DOHH2 (cell line): ENCODE measurements at regions not wholly inside any gene's neighbourhood (a gene's known extent, or its start where the extent isn't known, plus 50 kb on each side); places are given as distances from the start of the nearest gene placed in this dataset.

Source experiments
- H3F3A ChIP-seq: fragments of 200-600 bp; sonication (generic), shearing (Covaris generic); 2 replicates; pipeline ENCODE4 v1.6.0; 2016; ENCODE audit warnings: antibody characterized with exemption, mild to moderate bottlenecking; ENCODE audit not compliant: control insufficient read depth, insufficient read depth
- H3K27ac ChIP-seq: fragments of 200-600 bp; sonication (generic); 2 replicates; pipeline ENCODE4 v1.5.1; 2014; ENCODE audit warnings: low read depth, mild to moderate bottlenecking, low read length, moderate library complexity
- H3K27me3 ChIP-seq: fragments of 200-600 bp; sonication (generic); 2 replicates; pipeline ENCODE4 v1.6.1; 2014; ENCODE audit warnings: mild to moderate bottlenecking, low read length, mixed read lengths; ENCODE audit not compliant: control insufficient read depth
- H3K36me3 ChIP-seq: fragments of 200-600 bp; sonication (generic); 2 replicates; pipeline ENCODE4 v1.6.1; 2014; ENCODE audit warnings: mild to moderate bottlenecking, low read length, moderate library complexity, mixed read lengths; ENCODE audit not compliant: control insufficient read depth
- H3K4me1 ChIP-seq: fragments of 200-600 bp; sonication (generic); 2 replicates; pipeline ENCODE4 v1.6.1; 2014; ENCODE audit warnings: mild to moderate bottlenecking, low read length, mixed read lengths; ENCODE audit not compliant: control insufficient read depth
- H3K4me2 ChIP-seq: fragments of 200-600 bp; sonication (generic); 2 replicates; pipeline ENCODE4 v1.6.0; 2014; ENCODE audit warnings: mild to moderate bottlenecking, low read length, moderate library complexity
- H3K4me3 ChIP-seq: fragments of 200-600 bp; sonication (generic); 2 replicates; pipeline ENCODE4 v1.5.1; 2014; ENCODE audit warnings: mild to moderate bottlenecking, low read length, mixed read lengths
- H3K79me2 ChIP-seq: fragments of 200-600 bp; sonication (generic); 2 replicates; pipeline ENCODE4 v1.6.1; 2014; ENCODE audit warnings: mild to moderate bottlenecking, low read length, mixed read lengths; ENCODE audit not compliant: control insufficient read depth
- H3K9me2 ChIP-seq: fragments of 200-600 bp; sonication (generic); replicated peaks from 2 replicates; pipeline ENCODE4 v1.6.1; 2014; ENCODE audit warnings: mild to moderate bottlenecking, low read length, mixed read lengths; ENCODE audit not compliant: control insufficient read depth
- H3K9me3 ChIP-seq: fragments of 200-600 bp; sonication (generic); 2 replicates; pipeline ENCODE4 v1.6.1; 2014; ENCODE audit warnings: antibody characterized with exemption, low read length, mixed read lengths; ENCODE audit not compliant: control insufficient read depth, insufficient read depth
- H4K20me1 ChIP-seq: fragments of 200-600 bp; sonication (generic); 2 replicates; pipeline ENCODE4 v1.6.0; 2014; ENCODE audit warnings: low read depth, mild to moderate bottlenecking, antibody characterized with exemption, low read length, moderate library complexity; ENCODE audit not compliant: control insufficient read depth, insufficient read depth
- CTCF ChIP-seq: fragments of 200-600 bp; sonication (generic); IDR thresholded peaks from one replicate; pipeline ENCODE4 v1.5.1; 2014; ENCODE audit warnings: antibody characterized with exemption, mild to moderate bottlenecking, low read depth, low read length; ENCODE audit not compliant: poor library complexity, severe bottlenecking
- EZH2phosphoT487 ChIP-seq: fragments of 200-600 bp; sonication (generic); IDR thresholded peaks from 2 replicates; pipeline ENCODE4 v1.6.1; 2017; ENCODE audit warnings: borderline replicate concordance, mild to moderate bottlenecking, antibody characterized with exemption, low read length, moderate library complexity, mixed read lengths

- Histone ChIP-seq H3K9me2 (no peaks in the 10 kb centered on the region), H3K27ac (no peak overlapping the region), H3K27me3 (no peaks in the 10 kb centered on the region), H3K4me1 (no peaks in the 10 kb centered on the region), H3K4me2 (no peak overlapping the region), H3F3A (no peaks in the 10 kb centered on the region), H3K79me2 (no peaks in the 10 kb centered on the region), H3K36me3 (no peaks in the 10 kb centered on the region), H3K4me3 (no peak overlapping the region), H4K20me1 (no peaks in the 10 kb centered on the region), H3K9me3 (no peaks in the 10 kb centered on the region)
- TF ChIP-seq CTCF: no peak
- TF ChIP-seq EZH2phosphoT487: no peak
These were observed 331.7 kb upstream of the HTR2C start for GRCh38 chrX:114252186-114252585.

DNA sequence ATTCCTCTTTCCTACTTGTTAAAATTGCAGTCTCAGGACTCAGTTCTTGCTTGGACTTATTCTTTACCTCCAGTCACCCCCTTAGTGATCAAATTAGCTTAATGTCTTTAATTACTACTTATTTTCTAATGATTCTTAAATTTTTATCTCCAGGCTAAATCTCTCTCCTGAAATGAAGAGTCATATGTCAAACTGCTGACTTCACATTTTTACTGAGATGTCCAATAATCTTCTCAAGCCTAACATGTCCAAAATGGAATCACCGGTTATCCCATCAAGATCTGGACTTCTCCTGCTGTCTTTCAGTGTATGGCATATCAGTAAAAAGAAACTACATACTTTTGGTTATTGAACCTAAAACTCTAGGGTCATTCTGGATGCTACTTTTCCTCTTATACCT, 332.3 kb upstream of the HTR2C start:
- no peaks in the 10 kb centered on the region for H3F3A ChIP-seq
- no peak overlapping the region for H3K4me2 ChIP-seq
- no peaks in the 10 kb centered on the region for H3K27me3 ChIP-seq
- H3K9me2 ChIP-seq: no peaks in the 10 kb centered on the region
- TF ChIP-seq CTCF: no peak
- no peak for TF ChIP-seq EZH2phosphoT487
- H3K36me3 ChIP-seq: no peaks in the 10 kb centered on the region
- H3K4me3 ChIP-seq: no peak overlapping the region
- H3K4me1 ChIP-seq: no peaks in the 10 kb centered on the region
- H3K9me3 ChIP-seq: no peaks in the 10 kb centered on the region
- no peaks in the 10 kb centered on the region for H3K79me2 ChIP-seq
- H3K27ac ChIP-seq: no peak overlapping the region
- H4K20me1 ChIP-seq: no peaks in the 10 kb centered on the region

DNA sequence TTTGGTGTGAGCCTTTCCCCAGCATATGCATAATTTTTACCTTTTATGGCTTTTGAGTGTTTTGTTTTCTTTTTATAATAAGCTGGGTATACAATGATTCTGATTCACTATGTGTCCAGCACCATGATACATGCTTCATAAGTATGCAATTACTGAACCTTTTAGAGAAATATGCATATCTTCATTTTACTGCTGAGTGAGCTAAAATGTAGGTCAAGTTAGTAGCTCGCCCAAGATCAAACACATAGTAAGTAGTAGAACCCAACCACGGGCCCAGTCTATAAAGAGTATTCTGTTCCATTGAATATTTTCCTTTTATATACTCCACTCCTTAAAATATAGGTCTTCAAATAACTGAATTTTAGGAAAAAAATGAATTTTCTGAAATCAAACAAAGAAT, 362.4 kb upstream of the HTR2C start:
- Histone ChIP-seq H3K9me2 (no peaks in the 10 kb centered on the region), H3K27ac (no peak overlapping the region), H3K79me2 (no peaks in the 10 kb centered on the region), H3K4me2 (no peak overlapping the region), H3K4me3 (no peak overlapping the region), H3K36me3 (no peaks in the 10 kb centered on the region), H3K27me3 (no peaks in the 10 kb centered on the region), H4K20me1 (no peaks in the 10 kb centered on the region), H3F3A (no peaks in the 10 kb centered on the region), H3K9me3 (no peaks in the 10 kb centered on the region), H3K4me1 (no peaks in the 10 kb centered on the region)
- TF ChIP-seq CTCF (no peak), EZH2phosphoT487 (no peak)

- Histone ChIP-seq H3K27me3 (no peaks in the 10 kb centered on the region), H3K4me2 (no peak overlapping the region), H3K27ac (no peak overlapping the region), H3F3A (no peaks in the 10 kb centered on the region), H3K79me2 (no peaks in the 10 kb centered on the region), H4K20me1 (no peaks in the 10 kb centered on the region), H3K9me2 (no peaks in the 10 kb centered on the region), H3K4me3 (no peak overlapping the region), H3K9me3 (no peaks in the 10 kb centered on the region), H3K4me1 (no peaks in the 10 kb centered on the region), H3K36me3 (no peaks in the 10 kb centered on the region)
- TF ChIP-seq CTCF (no peak), EZH2phosphoT487 (no peak)
These were observed 373.0 kb upstream of the HTR2C start for GRCh38 chrX:114210879-114211278.
